GM12891 (cell line): ENCODE measurements at regions not wholly inside any gene's neighbourhood (a gene's known extent, or its start where the extent isn't known, plus 50 kb on each side); places are given as distances from the start of the nearest gene placed in this dataset.
"Not testable (repeated sequence)": the region's sequence is repeated elsewhere in the genome, so short reads cannot be mapped to it uniquely, and the experiment has no call there.

Experiments used
- DNase-seq: peaks from one replicate; pipeline ENCODE4 v3.0.0; 2011; ENCODE audit warnings: low spot score; ENCODE audit not compliant: insufficient read length
- FAIRE-seq: peaks from 2 replicates; lab custom pipeline; 2011; peaks lifted over from hg19 to GRCh38; lab: Jason Lieb, UNC
- PAX5 ChIP-seq: IDR thresholded peaks from 2 replicates; pipeline ENCODE4 v1.6.1; 2011; ENCODE audit warnings: low read length, moderate library complexity, mild to moderate bottlenecking; ENCODE audit not compliant: insufficient read depth, severe bottlenecking
- POLR2A ChIP-seq: IDR thresholded peaks from 2 replicates; pipeline ENCODE4 v1.6.1; 2011; ENCODE audit warnings: low read depth, low read length, control low read depth
- POLR2AphosphoS5 ChIP-seq: IDR thresholded peaks from 2 replicates; pipeline ENCODE4 v1.6.1; 2011; ENCODE audit warnings: low read depth, low read length, control low read depth
- POU2F2 ChIP-seq: IDR thresholded peaks from 2 replicates; pipeline ENCODE4 v1.6.1; 2011; ENCODE audit warnings: low read depth, mild to moderate bottlenecking, control low read depth, low read length, moderate library complexity
- SPI1 ChIP-seq: IDR thresholded peaks from 2 replicates; pipeline ENCODE4 v1.6.1; 2011; ENCODE audit warnings: low read depth, low read length, control low read depth
- TAF1 ChIP-seq: IDR thresholded peaks from 2 replicates; pipeline ENCODE4 v1.6.1; 2011; ENCODE audit warnings: low read depth, low read length, control low read depth

DNA sequence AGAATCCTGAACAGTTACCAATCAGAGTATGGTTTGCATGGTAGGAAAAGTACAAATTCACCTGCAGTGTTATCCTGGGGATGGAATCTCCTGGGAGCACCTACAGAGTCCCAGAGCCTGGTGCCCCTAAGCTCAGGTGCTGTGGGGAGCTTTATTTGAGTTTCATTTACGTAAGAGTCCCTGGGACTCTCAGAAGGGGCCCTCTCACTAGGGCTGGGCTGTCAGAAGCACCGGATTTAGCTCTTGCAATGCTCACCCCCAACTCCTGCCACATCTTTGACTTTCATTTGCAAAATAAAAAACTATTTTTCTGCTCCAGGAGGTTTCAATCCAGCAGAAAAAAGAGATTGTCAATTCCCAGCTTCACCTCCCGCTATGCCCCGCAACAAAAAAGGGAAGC is 569.8 kb upstream of the B3GAT1 start:
- DNase-seq, result no peak
- TF ChIP-seq POLR2AphosphoS5, result no peak
- no peak for TF ChIP-seq SPI1
- TF ChIP-seq TAF1, result no peak
- no peak for TF ChIP-seq POU2F2
- no peak for TF ChIP-seq PAX5
- TF ChIP-seq POLR2A, result no peak
- no peak for FAIRE-seq

DNA sequence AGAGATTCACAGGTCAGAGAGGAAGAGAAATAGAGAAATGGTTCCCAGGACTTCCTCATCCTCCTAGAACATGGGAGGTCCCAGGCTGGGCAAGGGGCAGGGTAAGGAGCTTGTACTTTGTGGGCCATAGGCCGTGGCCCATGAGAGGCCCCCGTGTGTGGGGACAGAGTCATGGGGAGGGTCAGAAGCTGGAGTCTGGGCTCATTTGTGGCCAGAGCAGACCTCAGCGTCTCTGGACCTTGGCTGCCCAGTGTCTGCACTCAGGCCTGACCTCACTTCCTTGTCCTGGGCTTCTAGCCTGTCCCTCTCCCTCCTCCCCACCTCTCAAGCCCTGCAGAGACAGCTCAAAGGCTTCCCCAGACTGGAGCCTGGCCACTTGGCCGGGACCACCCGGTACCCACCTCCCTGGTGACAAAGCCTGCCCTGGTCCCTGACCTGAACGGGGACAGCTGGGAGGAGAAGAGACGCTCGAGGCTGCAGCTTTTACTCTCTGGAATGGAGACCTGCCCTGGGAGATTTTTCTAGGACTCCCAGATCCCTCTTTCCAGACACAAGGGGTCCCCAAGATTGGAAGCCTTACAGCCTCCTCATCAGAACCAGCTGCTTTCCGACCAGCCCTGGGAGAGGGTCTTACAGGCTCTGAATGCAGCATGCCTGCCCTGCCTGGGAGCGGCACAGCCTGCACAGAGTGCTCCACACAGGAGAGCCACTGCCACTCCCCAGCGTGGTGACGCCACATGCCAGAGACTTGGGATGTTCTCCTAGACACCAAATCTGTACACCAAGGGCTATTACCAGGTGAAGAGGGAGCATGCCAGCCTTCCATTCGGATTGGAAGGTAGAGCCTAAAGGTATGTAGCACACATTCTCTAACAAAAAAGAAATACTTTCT is 569.0 kb upstream of the B3GAT1 start:
- FAIRE-seq (no peak), DNase-seq (no peak)
- TF ChIP-seq TAF1 (no peak), SPI1 (no peak), POU2F2 (no peak), PAX5 (no peak), POLR2AphosphoS5 (no peak), POLR2A (no peak)

DNA sequence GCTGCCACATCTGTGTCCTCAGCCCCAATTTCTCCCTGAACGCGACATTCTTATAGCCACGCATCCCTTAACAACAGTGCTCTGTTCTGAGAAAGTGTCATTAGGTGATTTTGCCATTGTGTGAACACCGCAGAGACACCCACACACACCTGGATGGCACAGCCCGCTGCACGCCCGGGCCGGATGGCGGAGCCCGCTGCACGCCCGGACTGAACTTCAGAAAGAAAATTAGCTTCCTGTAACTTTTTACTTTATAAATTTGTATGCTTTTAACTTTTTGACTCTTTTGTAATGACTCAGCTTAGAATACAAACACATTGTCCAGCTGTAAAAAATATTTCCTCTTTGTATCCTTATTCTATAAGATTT is 567.0 kb upstream of the B3GAT1 start:
- not testable (repeated sequence) for DNase-seq, FAIRE-seq

DNA sequence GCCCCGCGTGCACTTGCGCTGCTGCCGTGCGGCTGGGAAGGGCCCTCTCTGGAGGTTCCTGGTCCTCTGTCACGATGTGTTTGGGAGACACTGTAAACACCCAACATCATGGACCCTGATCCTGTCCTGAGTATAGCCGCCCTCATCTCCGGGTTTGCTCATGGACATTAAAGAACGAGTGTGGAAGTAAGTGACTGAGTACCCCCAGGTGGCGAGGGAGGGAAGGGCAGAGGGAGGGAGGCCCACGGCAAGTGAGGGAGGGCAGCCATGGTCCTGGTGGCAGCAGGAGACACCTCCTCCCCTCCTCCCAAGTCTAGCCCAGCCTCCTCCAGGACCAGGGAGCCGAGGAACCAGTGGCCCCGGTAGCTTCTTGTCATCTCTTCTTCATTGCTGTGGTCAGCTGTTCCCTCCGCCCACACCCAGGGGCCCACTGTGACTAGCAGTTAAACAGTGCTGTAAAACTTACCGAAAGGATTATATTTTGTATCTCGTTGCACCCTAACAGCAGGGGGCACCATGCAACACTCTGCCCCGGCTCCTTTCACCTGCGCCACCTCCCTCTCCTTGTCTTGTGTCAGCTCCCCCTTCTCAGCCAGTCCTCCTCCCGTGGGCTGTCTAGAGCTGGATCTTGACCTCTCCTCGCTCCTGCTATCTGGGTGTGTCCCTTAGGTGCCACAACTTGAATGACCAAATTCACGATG is 566.5 kb upstream of the B3GAT1 start:
- no peak for DNase-seq
- TF ChIP-seq SPI1, result no peak
- no peak for FAIRE-seq

DNA sequence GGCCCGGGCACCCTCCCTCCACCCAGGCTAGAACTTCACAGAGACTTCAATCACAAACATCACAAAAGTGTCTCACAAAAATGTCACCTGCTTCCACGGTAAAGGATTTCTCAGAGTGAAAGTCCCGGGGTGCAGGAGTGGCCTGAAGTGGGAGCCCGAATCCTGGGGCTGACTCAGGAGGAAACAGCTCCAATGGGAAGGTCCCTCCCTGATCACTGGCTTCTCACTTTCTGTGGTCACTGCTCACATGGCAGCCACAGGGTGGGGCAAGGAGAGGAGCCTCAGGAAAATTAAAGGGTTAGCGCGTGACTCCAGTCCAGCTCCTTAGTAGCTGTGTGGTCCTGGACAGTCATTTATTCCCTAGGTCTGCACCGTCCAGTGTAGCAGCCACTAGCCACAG is 564.5 kb upstream of the B3GAT1 start:
- TF ChIP-seq POLR2AphosphoS5, result no peak
- no peak for TF ChIP-seq POLR2A
- TF ChIP-seq PAX5, result no peak
- TF ChIP-seq TAF1, result no peak
- no peak for TF ChIP-seq POU2F2
- no peak for TF ChIP-seq SPI1
- no peak for FAIRE-seq
- DNase-seq, result no peak

DNA sequence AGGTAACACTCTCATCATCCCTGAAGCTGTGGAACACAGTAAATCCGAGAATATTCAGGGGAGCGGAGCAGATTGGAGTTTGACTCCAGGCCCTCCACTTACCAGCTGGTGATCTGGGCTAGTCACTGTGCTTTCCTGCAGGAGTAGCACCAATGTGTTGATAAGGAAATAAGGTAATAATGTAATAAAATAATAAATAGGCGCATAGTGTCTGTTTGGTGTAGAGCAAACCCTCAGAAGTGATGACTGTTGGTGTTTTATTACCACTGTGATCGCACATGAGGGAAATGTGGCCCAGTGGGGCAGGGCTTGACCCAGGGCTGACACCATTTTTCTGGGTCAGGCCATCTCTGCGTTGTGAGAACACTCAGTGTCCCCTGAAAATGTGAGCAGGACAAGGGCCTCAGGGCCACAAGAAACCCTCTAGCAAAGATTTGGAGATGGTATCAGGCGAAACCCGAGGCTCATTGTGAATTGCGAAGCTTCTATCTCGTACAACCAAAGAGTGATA is 563.9 kb upstream of the B3GAT1 start:
- TF ChIP-seq POLR2A, result no peak
- TF ChIP-seq POU2F2, result no peak
- TF ChIP-seq SPI1, result no peak
- no peak for TF ChIP-seq POLR2AphosphoS5
- no peak for TF ChIP-seq TAF1
- TF ChIP-seq PAX5, result no peak
- FAIRE-seq, result no peak

DNA sequence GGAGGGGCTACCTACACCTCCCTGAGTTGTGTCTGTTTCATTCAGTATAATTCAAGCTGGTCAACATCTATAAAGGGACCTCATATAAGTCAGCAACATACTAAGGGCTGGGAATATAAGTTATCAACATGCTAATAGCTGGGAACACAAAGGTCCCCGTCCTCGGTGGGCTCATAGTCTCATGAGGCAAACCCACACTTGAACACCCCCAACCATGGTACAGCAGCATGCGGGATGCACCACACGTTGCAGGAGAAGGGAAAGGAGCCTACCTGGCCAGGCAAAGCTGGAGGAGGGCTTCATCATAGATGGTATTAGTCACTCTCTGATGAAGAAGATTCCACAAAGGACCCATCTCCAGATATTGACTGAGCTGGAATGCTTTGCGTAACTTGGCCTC is 561.8 kb upstream of the B3GAT1 start:
- TF ChIP-seq SPI1 (no peak), POLR2AphosphoS5 (no peak), PAX5 (no peak)
- no peak for DNase-seq
- FAIRE-seq, result no peak

More for the DNA sequence above, 563.9 kb upstream of the B3GAT1 start:
- no peak for DNase-seq

DNA sequence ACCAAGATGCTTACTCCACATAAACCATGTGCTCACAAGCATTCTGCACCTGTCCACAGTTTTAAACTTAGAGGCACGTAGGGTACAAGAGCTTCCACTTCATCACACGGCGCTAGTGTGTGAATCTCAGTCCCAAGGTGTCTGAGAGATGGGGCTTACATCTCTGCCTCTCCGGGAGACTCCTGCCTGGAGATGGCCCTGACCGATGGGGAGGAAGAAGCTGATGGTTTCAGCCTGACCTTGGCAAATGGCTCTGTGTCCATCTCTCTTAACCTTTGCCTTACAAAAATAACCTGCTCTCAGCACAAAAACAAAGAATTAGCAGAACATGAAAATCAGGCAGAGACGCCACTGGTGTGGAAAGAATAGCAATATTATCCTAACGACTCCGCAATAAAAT is 559.3 kb upstream of the B3GAT1 start:
- no peak for DNase-seq
- TF ChIP-seq POLR2A (no peak), PAX5 (no peak), POLR2AphosphoS5 (no peak), TAF1 (no peak), POU2F2 (no peak), SPI1 (no peak)
- FAIRE-seq, result no peak

DNA sequence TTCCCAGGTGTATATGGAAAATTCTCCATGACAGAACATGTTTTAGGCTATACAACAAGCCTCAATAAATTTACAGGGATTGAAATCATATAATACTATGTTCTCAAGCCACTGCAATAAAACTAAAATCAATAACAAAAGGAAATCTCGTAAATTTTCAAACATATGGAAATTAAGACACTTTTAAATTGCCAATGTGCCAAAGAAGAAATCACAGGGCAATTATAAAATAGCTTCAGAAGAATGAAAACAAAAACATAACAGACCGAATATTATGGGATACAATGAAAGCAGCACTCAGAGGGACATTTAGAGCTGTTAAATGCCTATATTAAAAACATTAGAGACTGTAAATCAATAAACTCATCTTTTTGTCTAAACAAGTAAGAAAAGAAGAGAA is 555.7 kb upstream of the B3GAT1 start:
- FAIRE-seq (no peak), DNase-seq (no peak)
- TF ChIP-seq POLR2AphosphoS5 (no peak), TAF1 (no peak), SPI1 (no peak), POLR2A (no peak)

DNA sequence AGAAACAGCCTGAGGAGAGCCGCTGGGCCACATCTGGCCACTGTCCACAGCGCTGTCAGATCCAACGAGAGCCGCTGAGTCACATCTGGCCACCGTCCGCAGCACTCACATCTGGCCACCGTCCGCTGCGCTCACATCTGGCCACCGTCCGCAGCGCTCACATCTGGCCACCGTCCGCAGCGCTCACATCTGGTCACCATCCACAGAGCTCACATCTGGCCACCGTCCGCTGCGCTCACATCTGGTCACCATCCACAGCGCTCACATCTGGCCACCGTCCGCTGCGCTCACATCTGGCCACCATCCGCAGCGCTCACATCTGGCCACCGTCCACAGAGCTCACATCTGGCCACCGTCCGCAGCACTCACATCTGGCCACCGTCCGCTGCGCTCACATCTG is 549.3 kb upstream of the B3GAT1 start:
- DNase-seq, FAIRE-seq: not testable (repeated sequence)
